ENCODE measurements at regions not wholly inside any gene's neighbourhood (a gene's known extent, or its start where the extent isn't known, plus 50 kb on each side); places are given as distances from the start of the nearest gene placed in this dataset.

DNA sequence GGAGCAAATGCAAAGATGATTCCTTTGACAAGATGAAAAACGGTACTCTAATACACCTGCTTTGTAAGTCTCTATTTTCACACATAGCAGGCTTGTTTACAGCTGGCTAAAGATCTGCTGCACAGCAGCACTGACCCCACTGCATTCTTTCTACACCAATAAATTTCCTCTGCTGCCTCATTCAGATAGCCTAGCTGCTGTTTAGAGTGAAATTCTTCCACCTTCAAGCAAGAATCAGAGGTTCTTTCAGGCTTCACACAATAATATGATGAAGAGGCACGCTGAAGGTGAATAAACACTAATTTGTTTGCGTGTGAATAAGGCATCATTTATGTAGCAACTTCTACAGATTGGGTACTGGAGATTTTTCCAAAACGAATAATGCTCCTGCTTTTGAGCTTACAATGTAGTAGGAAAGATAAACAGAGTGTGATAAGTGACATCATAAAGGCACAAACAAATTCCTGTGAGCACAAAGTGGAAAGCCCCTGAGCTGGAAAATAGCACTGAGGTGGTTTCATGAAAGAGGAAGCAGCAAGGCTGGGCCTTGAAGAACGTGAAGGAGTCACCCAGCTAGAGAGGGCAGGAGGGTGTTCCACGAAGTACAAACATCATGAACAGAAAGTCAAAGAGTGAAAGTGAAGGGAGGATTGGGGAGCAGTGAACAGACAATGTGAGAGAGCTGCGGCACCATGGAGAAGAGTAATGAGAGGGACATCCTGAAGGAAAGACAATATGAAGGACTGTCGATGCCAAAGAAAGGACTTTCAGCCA is 543.4 kb downstream of the CD83 start:
- no peak for DNase-seq (ENCODE audit: low spot score)

DNA sequence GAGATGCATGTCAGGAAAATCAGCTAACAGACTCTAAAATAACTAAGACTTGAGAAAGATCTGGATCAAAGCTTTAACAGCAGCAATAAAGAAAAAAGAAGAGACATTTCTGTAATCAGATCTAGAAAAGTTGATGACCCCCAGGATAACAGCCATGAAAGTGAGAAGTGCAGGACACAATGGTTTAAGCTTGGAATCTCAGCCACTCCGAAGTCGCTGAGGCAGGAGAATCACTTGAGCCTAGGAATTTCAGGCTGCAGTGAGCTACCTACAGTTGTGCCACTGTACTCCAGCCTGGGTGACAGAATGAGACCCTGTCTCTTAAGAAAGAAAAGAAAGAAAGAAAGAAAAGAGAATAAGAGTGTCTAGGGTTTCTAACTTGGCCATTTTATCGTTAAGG is 544.1 kb downstream of the CD83 start:
- no peak for DNase-seq (ENCODE audit: low spot score)

GRCh38 chr6:14664112-14664601 is 546.6 kb downstream of the CD83 start:
- no peak for DNase-seq (ENCODE audit: low spot score)

DNA sequence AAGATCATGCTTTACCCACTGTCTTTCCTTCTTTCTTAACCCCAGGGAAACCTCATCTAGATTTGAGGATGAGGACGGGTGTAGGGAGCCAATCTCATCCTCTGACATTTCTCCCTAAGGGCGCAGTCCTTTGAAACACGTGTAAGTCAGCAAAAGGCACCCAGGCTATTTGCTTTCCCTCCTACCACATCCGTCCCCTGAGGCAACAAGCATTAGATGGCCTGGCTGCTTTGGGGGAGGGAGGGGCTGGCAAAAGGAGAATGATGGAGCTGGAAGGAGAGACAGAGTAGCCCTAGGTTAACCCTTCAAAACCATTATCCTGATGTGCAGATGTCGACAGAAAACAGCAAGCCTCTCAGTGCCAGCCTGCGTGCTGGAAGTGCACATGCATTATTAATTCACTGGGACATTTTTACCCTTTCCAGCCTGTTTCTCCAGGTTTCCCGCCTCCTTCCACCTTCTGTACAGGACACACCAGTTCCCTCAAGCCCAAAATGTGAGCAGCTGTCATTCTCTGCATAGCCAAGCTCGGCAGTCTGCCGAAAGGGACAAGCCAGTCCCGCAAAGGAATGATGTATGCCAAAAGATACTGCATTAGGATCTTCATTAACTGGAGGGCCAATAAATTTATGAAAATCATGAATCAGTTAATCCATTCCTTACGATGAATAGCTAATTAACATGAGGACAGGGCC is 547.2 kb downstream of the CD83 start:
- DNase-seq (ENCODE audit: low spot score), result peak; percentile 20

- peak; percentile 80 for DNase-seq (ENCODE audit: low spot score)
These were observed 548.5 kb downstream of the CD83 start for GRCh38 chr6:14665827-14666724.

DNA sequence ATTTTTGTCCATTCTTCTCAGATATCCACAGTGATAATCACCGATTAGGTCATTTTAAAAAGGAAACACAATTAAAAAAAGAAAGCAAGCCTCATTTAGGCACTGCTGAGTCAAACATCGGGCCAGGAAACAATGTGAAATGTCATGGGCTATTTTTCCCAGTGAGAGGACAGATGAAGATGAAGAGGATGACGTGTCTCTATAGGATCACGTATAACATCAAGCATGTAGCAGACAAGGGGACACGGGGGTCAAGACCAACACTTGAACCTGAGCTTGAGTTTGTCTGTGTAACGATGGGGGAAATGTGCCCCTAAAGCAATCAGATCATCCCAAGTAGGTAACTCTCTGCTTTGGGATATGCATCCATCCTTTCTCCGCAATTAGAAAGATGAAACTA is 553.2 kb downstream of the CD83 start:
- no peak for DNase-seq (ENCODE audit: low spot score)

DNA sequence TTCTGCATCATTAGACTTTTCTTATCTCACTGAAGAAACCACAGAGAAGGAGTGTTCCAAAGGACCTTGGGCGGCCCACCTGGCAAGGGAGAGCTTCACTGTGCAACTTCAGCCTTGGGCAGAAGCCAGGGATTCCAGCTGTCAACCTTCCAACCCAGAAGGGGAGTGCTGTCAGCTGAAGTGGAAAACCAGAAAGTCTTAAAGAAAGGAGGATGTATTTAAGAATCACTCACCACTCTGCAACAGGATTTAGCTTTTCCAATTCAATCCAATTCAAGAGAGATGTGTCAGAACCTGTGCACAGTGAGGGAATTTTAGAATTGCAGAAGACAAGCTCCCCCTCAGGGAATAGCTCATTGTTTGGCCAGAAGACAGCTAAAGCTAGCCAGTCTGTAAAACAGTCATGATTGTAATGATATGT is 553.7 kb downstream of the CD83 start:
- peak; percentile 35 for DNase-seq (ENCODE audit: low spot score)

GRCh38 chr6:14671937-14672336 is 554.4 kb downstream of the CD83 start:
- no peak for DNase-seq (ENCODE audit: low spot score)

GRCh38 chr6:14673201-14673600 is 555.6 kb downstream of the CD83 start:
- DNase-seq (ENCODE audit: low spot score), result peak; percentile 11

- no peak for DNase-seq (ENCODE audit: low spot score)
These were observed 556.9 kb downstream of the CD83 start for GRCh38 chr6:14674458-14674857.

DNA sequence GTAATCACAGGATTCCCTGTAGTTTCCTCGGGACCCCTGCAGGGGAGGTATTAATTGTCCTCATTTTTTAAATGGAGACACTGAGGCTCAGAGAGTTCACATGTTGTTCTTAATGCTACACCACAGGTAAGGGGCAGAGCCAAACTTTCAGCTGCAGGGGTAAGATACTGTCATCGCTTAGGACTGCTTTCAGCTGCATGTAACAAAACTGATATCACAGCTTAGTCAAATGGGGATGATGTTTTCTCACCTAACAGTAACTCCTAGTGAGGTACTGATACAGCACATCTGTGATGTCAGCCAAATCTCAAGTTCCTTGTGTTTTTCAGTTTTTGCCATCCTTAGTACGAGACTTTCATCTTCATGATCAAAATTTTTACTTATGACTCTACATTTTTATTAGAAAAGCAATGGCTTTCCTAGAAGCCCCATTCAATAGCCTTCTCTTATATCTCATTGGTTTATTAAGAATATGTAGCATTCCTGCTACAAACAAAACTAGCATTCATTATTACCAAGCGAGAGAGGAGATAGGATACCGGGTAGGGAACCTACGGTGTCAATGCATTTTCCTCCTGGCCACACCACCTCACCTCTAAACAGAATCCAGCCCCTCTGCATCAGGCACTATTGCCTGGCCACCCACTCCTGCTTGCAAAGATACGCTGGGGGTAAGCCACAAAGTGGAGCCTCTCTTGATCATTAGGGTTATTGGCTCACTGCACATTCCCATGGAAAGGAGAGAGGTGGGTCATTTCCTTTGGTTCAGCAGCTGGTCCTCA is 557.5 kb downstream of the CD83 start:
- DNase-seq (ENCODE audit: low spot score), result no peak

DNA sequence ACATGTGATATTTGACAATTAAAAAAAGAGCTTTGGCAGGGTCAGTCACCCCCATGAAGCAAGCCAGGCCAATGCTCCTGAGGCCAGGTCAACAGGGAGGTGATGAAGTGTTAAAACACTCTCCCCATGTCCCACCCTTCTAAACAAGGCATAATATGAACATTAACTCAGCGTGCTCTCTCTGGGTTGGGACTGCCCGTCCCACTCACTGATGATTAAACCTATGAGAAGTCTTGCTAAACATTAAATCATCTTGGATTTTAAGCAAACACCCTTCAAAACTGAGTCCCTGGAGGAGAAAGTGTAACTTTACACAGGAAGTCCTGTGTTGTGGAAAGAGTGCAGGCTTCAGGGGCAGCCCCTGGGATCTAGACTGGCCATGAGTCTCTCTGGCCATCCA is 558.5 kb downstream of the CD83 start:
- DNase-seq (ENCODE audit: low spot score), result peak; percentile 6

DNA sequence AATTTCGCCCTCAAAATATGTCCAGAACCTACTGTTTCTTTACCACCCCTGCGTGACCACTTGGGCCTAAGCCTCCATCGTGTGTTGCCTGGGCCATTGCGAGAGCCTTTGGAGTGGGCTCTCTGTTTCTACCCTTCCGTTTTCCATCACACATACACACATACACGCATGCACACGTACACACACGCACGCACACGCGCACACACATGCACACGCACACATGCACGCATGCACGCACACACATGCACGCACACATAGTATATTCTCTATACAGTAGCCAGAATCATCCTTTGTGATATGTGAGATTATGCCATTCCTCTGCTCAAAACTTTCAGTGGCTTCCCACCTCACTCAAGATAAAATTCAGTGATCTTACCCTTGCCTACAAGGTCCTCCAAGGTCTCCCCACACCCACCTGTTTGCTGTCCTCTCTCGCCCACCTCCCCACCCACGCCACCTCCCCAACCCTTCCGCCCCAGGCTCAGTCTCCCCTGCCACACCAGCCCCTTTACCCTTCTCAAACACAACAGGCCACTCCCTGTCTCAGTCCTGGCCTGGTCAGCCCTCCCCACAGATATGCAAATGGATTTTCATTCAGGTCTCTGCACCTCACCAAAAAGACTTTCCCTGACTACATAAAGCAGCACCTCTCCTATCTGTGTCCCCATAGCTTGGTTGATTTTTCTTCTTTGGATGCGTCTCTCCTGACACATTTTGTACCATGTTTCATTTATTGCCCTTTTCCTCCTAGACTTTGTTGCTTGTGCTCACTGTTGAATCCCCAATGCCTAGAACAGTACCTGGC is 559.6 kb downstream of the CD83 start:
- DNase-seq (ENCODE audit: low spot score), result no peak

DNA sequence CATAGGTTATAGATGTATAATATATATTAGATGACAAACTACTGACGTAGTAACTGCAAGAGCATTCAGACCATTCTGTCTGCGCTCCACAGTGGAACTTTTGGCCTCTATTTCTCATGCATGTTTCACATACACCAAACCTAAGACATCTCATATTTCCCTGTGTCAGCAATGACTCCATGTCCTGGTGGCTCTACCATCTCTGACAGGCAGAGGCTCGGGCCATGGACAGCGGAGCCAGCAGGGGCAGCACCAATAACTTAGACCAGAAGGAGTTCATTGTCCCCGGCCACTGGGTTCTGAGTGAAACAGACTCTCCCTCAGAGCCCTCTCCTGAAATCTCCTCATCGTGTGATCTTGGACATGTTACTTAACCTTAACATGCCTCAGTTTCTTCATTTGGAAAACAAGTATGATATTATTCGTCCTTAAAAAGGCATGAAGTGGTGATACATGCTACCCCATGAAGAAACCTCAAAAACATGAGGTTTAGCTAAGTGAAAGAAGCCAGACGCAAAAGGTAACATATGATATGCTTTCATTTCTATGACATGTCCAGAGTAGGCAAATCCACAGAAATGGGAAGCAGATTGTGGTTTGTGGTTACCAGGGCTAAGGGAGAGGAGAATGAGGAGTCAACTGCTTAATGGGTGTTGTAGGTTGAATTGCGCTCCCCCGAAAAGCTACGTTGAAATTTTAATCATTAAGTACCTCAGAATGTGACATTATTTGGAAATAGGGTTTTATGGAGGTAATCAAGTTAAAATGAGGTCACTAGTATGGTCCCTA is 564.0 kb upstream of the JARID2 start:
- no peak for DNase-seq (ENCODE audit: low spot score)

DNA sequence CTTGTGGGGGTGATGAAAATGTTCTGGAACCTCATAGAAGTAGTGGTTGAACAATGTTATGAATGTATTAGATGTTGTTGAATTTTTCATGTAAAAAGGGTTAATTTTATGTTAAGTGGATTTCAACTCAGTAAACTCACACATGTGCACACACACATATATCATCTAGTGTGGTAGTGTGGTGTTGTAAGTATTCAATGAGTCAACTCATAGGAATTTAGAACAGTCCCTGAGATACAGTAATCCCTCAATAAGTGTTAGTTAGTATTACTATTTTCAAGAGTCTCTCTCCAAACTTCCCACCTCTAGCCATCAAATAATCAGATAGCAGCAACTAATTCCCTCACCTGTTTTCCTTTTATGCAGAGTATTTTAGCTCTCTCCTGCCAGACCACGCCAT is 563.1 kb upstream of the JARID2 start:
- DNase-seq (ENCODE audit: low spot score), result peak; percentile 60

DNA sequence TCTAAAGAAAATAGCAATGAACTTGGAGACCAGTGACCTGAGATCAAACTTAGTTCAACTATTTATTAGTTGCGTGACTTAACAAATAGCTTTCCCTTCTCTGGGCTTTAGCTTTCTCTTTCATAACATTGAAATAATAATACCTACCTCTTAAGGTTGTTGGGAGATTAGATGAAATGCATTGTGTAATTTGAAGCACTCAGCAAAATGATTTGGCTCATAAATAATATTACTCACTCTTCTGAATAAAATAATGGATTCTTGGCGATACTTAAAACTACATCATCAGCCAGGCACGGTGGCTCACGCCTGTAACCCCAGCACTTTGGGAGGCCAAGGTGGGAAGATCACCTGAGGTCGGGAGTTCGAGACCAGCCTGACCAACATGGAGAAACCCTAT is 556.2 kb upstream of the JARID2 start:
- no peak for DNase-seq (ENCODE audit: low spot score)

- DNase-seq (ENCODE audit: low spot score), result no peak
These were observed 555.5 kb upstream of the JARID2 start for GRCh38 chr6:14690120-14691056.

DNA sequence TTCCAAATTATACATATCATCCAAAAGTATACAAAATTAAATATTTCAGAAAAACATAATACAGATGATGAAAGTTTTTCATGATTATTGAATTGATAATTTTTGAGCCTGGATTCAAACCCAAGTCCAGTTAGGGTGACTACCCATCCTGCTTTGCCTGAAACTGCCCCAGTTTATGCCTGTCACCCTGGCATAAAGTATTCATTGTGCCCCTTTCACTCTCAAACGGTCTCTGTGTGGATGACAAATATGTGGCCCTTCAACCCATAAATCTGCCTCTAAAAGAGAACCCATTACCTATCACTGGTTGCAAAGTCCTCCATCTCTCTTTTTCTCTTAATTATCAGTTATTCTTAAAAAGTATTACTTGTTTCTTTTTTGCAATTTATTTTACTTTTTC is 553.7 kb upstream of the JARID2 start:
- DNase-seq (ENCODE audit: low spot score), result no peak
